Tibial artery (tissue), 4 donors: ENCODE measurements at regions not wholly inside any gene's neighbourhood (a gene's known extent, or its start where the extent isn't known, plus 50 kb on each side); places are given as distances from the start of the nearest gene placed in this dataset.

Experiments
- DNase-seq, 2 donors: peaks; one replicate each; pipeline ENCODE4 v3.0.0-alpha.2; 2019
- H3K27ac ChIP-seq, 2 donors: fragments of 200-600 bp; sonication (generic) in 1 of 2; 1 replicate in 1 of 2; 2 replicates in 1 of 2; pipeline ENCODE4 v1.5.1; 2018 to 2019; ENCODE audit warnings: mild to moderate bottlenecking in 1 of 2
- H3K27me3 ChIP-seq, 2 donors: fragments of 200-600 bp; sonication (generic) in 1 of 2; one replicate each; pipeline versions ENCODE4 v1.5.1 to v1.6.0; 2016 to 2019
- H3K36me3 ChIP-seq, 3 donors: fragments of 200-600 bp; sonication (generic) in 2 of 3; one replicate each; pipeline ENCODE4 v1.5.1; 2016 to 2019; ENCODE audit warnings: mild to moderate bottlenecking in 2 of 3
- H3K4me1 ChIP-seq, 4 donors: fragments of 200-600 bp; sonication (generic) in 2 of 4; 1 replicate in 3 of 4; 2 replicates in 1 of 4; pipeline ENCODE4 v1.5.1; 2016 to 2019
- H3K4me3 ChIP-seq, 2 donors: fragments of 200-600 bp; sonication (generic) in 1 of 2; 1 replicate in 1 of 2; 2 replicates in 1 of 2; pipeline ENCODE4 v1.5.1; 2018 to 2019; ENCODE audit warnings: mild to moderate bottlenecking in 2 of 2
- H3K9me3 ChIP-seq, 3 donors: fragments of 200-600 bp; sonication (generic) in 1 of 3; one replicate each; pipeline ENCODE4 v1.5.1; 2016 to 2019
- CTCF ChIP-seq, 2 experiments: fragments of 200-600 bp in 1 of 2; fragments of 450-650 bp in 1 of 2; IDR thresholded peaks; one replicate each; pipeline ENCODE4 v1.5.1; 2017 to 2019; ENCODE audit warnings: antibody characterized with exemption in 2 of 2, mild to moderate bottlenecking in 1 of 2, moderate library complexity in 1 of 2
- intact Hi-C: fragments of 100-400 bp; cut with DNase I; formaldehyde crosslinking; loops from one replicate; pipeline ENCODE4 v1.15.0; 2023; ENCODE audit warnings: low total_unique reads

DNA sequence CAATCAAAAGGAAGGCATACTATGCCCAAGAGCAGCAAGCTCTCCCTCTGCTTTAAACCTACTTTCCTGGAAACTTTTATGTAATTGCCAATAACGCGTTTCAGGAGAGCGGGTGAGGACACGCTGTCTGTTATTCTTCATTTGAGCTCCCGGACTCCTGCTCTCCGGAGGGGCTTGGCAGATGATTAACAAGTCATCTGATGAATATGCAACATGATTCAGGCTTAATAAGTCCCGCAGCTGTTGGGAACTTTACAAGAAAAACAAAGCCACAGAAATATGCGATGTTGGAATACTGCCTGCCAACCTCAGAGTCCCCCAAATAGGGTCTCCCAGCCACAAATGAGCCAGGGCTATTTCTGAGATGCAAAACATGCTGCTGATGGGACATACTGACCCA, 348.0 kb downstream of the GPAM start:
- no peak for DNase-seq
- no peak overlapping the region for H3K4me3 ChIP-seq
- intact Hi-C loops: no loop called here
- TF ChIP-seq CTCF (IDR thresholded peaks at IDR 0.05): no peak
- no peaks in the 10 kb centered on the region for H3K27me3 ChIP-seq
- no peaks in the 10 kb centered on the region for H3K9me3 ChIP-seq
- H3K4me1 ChIP-seq: peaks cover 0 to 14% (median 6%) of the 10 kb centered on the region in 4 donors
- no peak overlapping the region for H3K27ac ChIP-seq
- H3K36me3 ChIP-seq: no peaks in the 10 kb centered on the region

DNA sequence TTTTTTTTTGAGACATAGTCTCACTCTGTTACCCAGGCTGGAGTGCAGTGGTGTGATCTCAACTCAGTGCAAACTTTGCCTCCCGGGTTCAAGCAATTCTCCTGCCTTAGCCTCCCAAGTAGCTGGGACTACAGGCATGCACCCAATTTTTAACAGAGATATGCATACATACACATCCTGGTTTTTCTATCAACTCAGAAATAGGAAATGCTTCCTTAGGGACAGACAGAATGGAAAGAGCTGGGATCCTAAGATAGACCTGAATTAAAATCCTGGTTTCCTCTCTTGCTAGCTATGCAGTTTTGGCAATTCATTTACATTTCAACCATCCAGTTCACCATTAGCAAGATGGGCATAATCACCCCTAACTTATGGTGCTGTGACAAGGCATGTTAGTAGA, 347.5 kb downstream of the GPAM start:
- Histone ChIP-seq H3K27me3 (no peaks in the 10 kb centered on the region), H3K36me3 (no peaks in the 10 kb centered on the region), H3K4me1 (peaks cover 0 to 14% (median 6%) of the 10 kb centered on the region in 4 donors), H3K4me3 (no peak overlapping the region), H3K27ac (no peak overlapping the region), H3K9me3 (no peaks in the 10 kb centered on the region)
- DNase-seq: no peak
- intact Hi-C loops: no loop called here
- TF ChIP-seq CTCF (IDR thresholded peaks at IDR 0.05): no peak

GRCh38 chr10:111836571-111836970, 347.0 kb downstream of the GPAM start:
- DNase-seq: no peak
- intact Hi-C loops: no loop called here
- no peaks in the 10 kb centered on the region for H3K27me3 ChIP-seq
- no peak for TF ChIP-seq CTCF (IDR thresholded peaks at IDR 0.05)
- H3K4me1 ChIP-seq: peaks cover 0 to 14% (median 6%) of the 10 kb centered on the region in 4 donors
- no peak overlapping the region for H3K27ac ChIP-seq
- no peaks in the 10 kb centered on the region for H3K36me3 ChIP-seq
- H3K4me3 ChIP-seq: no peak overlapping the region
- H3K9me3 ChIP-seq: no peaks in the 10 kb centered on the region

DNA sequence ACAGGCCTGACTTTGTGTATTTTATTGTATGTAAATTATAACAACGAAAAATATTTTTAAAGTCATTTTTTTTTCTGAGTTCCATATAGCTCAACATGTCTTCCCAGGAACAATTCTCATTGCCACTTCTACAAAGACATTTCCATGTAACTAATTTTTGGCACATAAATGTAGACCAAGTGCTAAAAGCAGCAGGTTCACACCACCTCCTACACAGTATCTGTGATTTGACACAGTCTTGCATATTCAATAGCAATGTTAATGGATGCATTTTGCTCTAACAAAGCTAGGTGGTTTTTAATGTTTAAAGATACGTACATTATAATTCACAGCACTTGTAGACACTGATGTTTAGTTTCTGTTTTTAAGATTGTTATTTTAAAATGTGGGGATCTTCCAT, 346.5 kb downstream of the GPAM start:
- intact Hi-C loops: no loop called here
- Histone ChIP-seq H3K36me3 (no peaks in the 10 kb centered on the region), H3K27ac (no peak overlapping the region), H3K4me3 (no peak overlapping the region), H3K4me1 (peaks cover 0 to 14% (median 6%) of the 10 kb centered on the region in 4 donors), H3K27me3 (no peaks in the 10 kb centered on the region), H3K9me3 (no peaks in the 10 kb centered on the region)
- DNase-seq: no peak
- no peak for TF ChIP-seq CTCF (IDR thresholded peaks at IDR 0.05)

GRCh38 chr10:111837985-111838384, 345.6 kb downstream of the GPAM start:
- Histone ChIP-seq H3K4me1 (peaks cover 0 to 14% (median 6%) of the 10 kb centered on the region in 4 donors), H3K36me3 (no peaks in the 10 kb centered on the region), H3K4me3 (no peak overlapping the region), H3K27ac (no peak overlapping the region), H3K27me3 (no peaks in the 10 kb centered on the region), H3K9me3 (no peaks in the 10 kb centered on the region)
- no peak for TF ChIP-seq CTCF (IDR thresholded peaks at IDR 0.05)
- intact Hi-C loops: no loop called here
- no peak for DNase-seq

GRCh38 chr10:111840546-111840945, 343.0 kb downstream of the GPAM start:
- TF ChIP-seq CTCF (IDR thresholded peaks at IDR 0.05): no peak
- intact Hi-C loops: no loop called here
- Histone ChIP-seq H3K4me1 (peaks cover 0 to 6% (median 2%) of the 10 kb centered on the region in 4 donors), H3K9me3 (no peaks in the 10 kb centered on the region), H3K27ac (no peak overlapping the region), H3K36me3 (no peaks in the 10 kb centered on the region), H3K27me3 (no peaks in the 10 kb centered on the region), H3K4me3 (no peak overlapping the region)
- DNase-seq: no peak
